DND-41 (cell line): ENCODE measurements at regions not wholly inside any gene's neighbourhood (a gene's known extent, or its start where the extent isn't known, plus 50 kb on each side); places are given as distances from the start of the nearest gene placed in this dataset.

Experiments
- CTCF ChIP-seq: IDR thresholded peaks from 2 replicates; pipeline ENCODE4 v1.5.1; 2012; ENCODE audit warnings: borderline replicate concordance, low read length, moderate library complexity, mild to moderate bottlenecking; ENCODE audit not compliant: poor library complexity, severe bottlenecking; ENCODE audit errors: extremely low read depth
- EZH2 ChIP-seq: IDR thresholded peaks from 3 replicates; pipeline ENCODE4 v1.6.1; 2012; ENCODE audit warnings: borderline replicate concordance, low read depth, mild to moderate bottlenecking, moderate library complexity, low read length, inconsistent platforms; ENCODE audit not compliant: severe bottlenecking

DNA sequence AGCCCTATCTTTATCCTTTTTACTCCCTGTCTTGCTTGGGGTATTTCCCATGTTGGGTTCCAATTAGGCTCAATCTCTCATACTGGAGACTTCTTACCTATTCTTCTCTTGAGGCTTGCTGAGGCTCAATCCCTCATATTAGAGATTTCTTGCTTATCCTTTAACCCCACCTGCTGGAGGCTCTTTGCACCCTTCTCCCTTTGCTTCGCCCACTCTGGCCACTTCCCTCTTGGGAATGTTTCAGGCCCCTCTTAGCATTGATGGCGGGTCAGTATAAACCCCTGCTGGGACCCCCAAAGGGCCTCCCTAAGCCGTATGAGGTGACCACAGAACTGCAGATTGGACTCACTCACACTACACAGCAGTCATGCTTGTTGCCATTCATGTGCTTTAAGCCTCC lies 69.3 kb upstream of the CDK20 start:
- no peak for TF ChIP-seq CTCF
- TF ChIP-seq EZH2, result no peak
